DND-41 (cell line): ENCODE measurements at regions not wholly inside any gene's neighbourhood (a gene's known extent, or its start where the extent isn't known, plus 50 kb on each side); places are given as distances from the start of the nearest gene placed in this dataset.

Source experiments
- EZH2 ChIP-seq: IDR thresholded peaks from 3 replicates; pipeline ENCODE4 v1.6.1; 2012; ENCODE audit warnings: borderline replicate concordance, low read depth, mild to moderate bottlenecking, moderate library complexity, low read length, inconsistent platforms; ENCODE audit not compliant: severe bottlenecking
- TF ChIP-seq, protein P1 (sequence below): IDR thresholded peaks from 2 replicates; pipeline ENCODE4 v1.5.1; 2012; ENCODE audit warnings: borderline replicate concordance, low read length, moderate library complexity, mild to moderate bottlenecking; ENCODE audit not compliant: poor library complexity, severe bottlenecking; ENCODE audit errors: extremely low read depth

DNA sequence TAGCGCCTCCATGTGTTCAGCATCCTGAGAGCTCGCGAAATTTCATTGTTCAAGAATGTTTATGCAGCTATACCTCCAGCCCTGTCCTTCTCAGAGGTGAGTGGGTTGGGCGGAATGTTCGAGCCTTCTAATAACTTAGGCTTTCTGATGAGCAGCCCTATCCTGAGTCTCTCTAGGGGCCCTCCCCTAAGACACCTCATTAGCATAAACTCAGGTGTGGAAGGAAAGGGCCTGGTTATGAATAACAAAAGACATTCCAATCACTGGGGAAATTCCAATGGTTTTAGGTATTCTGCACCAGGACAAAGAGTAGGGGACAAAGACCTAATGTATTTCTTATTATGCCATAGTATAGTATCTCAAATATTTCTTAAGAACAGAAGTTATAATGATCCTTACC is 138.1 kb upstream of the PDZRN3 start:
- no peak for TF ChIP-seq EZH2
- TF ChIP-seq, protein P1, sequence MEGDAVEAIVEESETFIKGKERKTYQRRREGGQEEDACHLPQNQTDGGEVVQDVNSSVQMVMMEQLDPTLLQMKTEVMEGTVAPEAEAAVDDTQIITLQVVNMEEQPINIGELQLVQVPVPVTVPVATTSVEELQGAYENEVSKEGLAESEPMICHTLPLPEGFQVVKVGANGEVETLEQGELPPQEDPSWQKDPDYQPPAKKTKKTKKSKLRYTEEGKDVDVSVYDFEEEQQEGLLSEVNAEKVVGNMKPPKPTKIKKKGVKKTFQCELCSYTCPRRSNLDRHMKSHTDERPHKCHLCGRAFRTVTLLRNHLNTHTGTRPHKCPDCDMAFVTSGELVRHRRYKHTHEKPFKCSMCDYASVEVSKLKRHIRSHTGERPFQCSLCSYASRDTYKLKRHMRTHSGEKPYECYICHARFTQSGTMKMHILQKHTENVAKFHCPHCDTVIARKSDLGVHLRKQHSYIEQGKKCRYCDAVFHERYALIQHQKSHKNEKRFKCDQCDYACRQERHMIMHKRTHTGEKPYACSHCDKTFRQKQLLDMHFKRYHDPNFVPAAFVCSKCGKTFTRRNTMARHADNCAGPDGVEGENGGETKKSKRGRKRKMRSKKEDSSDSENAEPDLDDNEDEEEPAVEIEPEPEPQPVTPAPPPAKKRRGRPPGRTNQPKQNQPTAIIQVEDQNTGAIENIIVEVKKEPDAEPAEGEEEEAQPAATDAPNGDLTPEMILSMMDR = no peak
